ENCODE measurements at regions not wholly inside any gene's neighbourhood (a gene's known extent, or its start where the extent isn't known, plus 50 kb on each side); places are given as distances from the start of the nearest gene placed in this dataset.

- in situ Hi-C loops (cut with HindIII; ENCODE audit: low sequenced_read_pairs) = no loop called here
Measured at GRCh38 chr6:140576004-140576555, 1201.6 kb upstream of the CITED2 start.

- in situ Hi-C loops (cut with HindIII; ENCODE audit: low sequenced_read_pairs) = no loop called here
Measured at GRCh38 chr6:140572867-140573266, 1198.4 kb upstream of the CITED2 start.

DNA sequence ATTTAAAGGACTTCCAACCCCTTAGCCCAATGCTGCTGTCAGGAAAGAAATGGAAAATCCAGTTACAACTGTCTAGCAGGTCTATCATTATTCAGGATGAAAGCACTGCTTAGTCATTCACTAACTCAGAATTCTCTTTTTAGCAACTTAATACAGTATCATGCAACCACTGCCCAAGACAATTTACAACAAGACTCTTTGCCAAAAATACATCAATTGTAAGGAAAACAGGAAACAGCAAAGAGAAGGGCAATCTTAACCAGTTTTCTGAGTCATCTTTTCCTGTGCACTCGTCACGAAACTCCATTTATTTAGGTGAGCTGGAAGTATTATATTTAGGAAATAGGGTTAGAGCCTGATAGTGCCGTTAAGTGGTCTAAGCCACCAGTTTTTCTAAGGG, 1197.7 kb upstream of the CITED2 start:
- in situ Hi-C loops (cut with HindIII; ENCODE audit: low sequenced_read_pairs) = no loop called here

DNA sequence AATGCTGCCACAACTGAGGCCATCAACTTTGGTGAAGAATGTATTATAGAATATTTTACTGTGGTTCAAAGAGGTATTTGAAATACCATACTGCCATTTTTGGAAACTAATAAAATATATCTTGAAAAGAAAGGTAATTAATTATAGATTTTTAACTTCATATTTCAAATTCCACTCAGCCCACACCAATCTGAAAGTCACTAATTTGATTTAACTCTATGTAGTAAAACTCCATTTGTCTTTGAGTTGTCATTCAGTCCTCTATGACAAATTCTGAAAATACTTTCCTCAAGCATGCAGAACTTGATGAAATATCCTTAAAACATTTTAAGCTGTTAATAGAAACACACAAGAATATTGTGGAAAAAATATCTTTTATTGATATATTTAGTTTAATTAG, 1196.7 kb upstream of the CITED2 start:
- in situ Hi-C loops (cut with HindIII; ENCODE audit: low sequenced_read_pairs) = no loop called here

GRCh38 chr6:140567466-140567865, 1193.0 kb upstream of the CITED2 start:
- in situ Hi-C loops (cut with HindIII; ENCODE audit: low sequenced_read_pairs) = no loop called here

- in situ Hi-C loops (cut with HindIII; ENCODE audit: low sequenced_read_pairs) = no loop called here
Measured at GRCh38 chr6:140566781-140567277, 1192.4 kb upstream of the CITED2 start.

DNA sequence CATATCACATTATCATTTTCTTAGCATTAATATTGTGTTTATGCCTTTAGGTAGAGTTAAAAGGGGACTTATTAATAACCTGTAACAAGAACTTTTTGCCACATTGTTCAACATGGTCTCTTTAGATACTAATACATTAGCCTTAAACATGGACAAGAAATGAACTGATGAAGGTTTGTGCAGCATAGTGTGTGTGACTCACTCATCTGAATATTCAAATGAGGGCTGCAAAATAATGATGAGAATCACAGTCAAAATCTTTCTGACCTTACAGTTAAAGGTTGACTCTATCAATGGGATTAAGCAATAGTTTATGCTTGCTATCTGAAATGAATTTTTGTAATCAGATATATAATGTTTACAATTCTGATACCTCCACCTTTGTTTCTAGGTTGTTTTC, 1189.3 kb upstream of the CITED2 start:
- in situ Hi-C loops (cut with HindIII; ENCODE audit: low sequenced_read_pairs) = no loop called here

GRCh38 chr6:140561701-140562100, 1187.3 kb upstream of the CITED2 start:
- in situ Hi-C loops (cut with HindIII; ENCODE audit: low sequenced_read_pairs) = no loop called here

- in situ Hi-C loops (cut with HindIII; ENCODE audit: low sequenced_read_pairs) = no loop called here
Measured at GRCh38 chr6:140560671-140561070, 1186.2 kb upstream of the CITED2 start.

GRCh38 chr6:140559458-140559857, 1185.0 kb upstream of the CITED2 start:
- in situ Hi-C loops (cut with HindIII; ENCODE audit: low sequenced_read_pairs) = no loop called here

DNA sequence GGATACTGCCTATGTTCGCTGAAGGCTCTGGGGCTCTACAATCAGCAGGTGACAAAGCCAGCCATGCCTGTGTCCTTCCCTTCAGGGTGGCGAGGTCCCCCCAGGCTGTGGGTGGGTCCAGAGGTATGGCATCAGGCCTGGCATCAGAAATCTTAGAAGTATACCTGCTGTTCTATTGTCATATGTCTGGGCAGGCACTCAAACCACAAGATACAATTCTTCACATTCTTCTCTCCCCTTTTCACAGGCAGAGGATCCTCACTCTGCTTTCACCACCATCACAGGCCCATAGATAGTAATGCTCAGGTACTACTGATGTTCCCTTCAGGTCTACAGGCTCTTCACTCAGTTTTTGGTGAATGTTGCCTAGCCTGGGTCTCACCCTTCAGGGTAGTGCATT, 1180.0 kb upstream of the CITED2 start:
- in situ Hi-C loops (cut with HindIII; ENCODE audit: low sequenced_read_pairs) = no loop called here

- in situ Hi-C loops (cut with HindIII; ENCODE audit: low sequenced_read_pairs) = no loop called here
Measured at GRCh38 chr6:140548366-140548765, 1173.9 kb upstream of the CITED2 start.

GRCh38 chr6:140546640-140547039, 1172.2 kb upstream of the CITED2 start:
- in situ Hi-C loops (cut with HindIII; ENCODE audit: low sequenced_read_pairs) = no loop called here

- in situ Hi-C loops (cut with HindIII; ENCODE audit: low sequenced_read_pairs) = no loop called here
Measured at GRCh38 chr6:140544431-140544830, 1170.0 kb upstream of the CITED2 start.

DNA sequence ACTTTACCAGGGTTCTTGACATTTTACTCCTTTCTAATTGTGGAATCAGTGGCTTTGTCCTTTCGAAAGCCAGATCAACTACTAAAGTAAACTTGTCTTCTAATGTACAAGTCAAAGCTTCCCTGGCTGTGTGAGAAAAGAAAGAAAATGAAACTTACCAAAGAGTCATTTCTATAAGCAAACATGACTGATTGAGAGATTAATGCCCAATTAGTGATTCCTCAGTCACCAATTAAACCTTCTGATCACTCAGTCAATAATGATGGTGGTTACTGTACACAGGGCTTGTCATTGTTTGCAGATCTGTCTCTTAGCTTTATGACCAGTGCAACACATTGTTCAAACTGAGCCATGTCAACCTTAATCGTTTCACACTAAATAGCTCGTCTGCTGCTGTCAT, 1168.4 kb upstream of the CITED2 start:
- in situ Hi-C loops (cut with HindIII; ENCODE audit: low sequenced_read_pairs) = no loop called here

DNA sequence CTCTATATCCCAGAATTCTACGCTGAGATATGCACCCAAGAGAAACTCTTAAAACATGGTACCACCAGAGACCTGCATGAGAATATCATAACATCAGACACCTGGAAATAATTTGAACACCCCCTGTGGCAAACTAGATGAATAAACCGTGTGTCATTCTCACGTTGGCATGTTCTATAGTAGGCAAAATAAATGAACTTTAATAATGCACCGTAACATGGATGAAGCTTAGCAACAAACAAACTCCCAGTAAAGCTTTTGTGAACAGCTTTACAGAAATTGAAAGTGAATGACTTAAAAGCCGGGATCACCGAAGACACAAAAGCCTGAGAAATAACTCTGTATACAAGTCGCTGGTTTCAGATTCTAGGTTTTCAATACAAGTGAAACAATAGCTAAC, 1166.8 kb upstream of the CITED2 start:
- in situ Hi-C loops (cut with HindIII; ENCODE audit: low sequenced_read_pairs) = no loop called here

DNA sequence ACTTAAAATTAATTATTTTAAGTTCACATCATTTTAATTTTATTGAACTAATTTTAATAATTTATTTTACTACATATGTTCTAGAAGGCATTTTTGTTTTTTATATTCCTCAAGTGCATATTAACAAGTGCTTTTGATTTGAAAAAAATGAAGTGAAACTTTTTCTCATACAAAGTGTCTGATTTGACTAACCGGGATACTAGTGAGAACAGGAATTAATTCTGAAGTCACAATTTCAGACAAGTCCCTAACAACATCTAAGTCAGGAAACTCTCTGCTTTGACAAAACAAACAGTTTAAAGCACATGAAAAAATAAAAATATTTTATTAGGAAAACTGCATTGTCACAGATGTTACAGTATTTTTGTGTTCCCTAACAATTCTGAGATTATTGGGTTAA, 1166.3 kb upstream of the CITED2 start:
- in situ Hi-C loops (cut with HindIII; ENCODE audit: low sequenced_read_pairs) = no loop called here

DNA sequence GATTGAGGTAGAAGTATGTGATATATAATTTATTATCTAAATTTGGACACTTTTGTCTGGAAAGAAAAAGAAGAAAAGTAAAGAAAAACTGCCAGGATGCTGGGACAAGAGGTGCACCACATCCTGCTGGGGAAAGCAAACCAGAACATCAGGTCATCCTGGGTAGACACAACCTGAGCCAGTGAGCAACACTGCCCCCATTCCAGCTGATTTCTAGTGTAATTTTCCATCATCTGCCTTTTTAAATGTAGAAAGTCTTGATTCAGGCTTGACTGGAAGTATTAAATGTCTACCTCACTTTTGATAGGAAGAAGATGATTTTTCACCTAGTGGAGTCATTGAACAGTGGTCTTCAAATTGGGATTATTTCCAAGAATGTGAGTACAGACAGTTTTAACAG, 1164.5 kb upstream of the CITED2 start:
- in situ Hi-C loops (cut with HindIII; ENCODE audit: low sequenced_read_pairs) = no loop called here

DNA sequence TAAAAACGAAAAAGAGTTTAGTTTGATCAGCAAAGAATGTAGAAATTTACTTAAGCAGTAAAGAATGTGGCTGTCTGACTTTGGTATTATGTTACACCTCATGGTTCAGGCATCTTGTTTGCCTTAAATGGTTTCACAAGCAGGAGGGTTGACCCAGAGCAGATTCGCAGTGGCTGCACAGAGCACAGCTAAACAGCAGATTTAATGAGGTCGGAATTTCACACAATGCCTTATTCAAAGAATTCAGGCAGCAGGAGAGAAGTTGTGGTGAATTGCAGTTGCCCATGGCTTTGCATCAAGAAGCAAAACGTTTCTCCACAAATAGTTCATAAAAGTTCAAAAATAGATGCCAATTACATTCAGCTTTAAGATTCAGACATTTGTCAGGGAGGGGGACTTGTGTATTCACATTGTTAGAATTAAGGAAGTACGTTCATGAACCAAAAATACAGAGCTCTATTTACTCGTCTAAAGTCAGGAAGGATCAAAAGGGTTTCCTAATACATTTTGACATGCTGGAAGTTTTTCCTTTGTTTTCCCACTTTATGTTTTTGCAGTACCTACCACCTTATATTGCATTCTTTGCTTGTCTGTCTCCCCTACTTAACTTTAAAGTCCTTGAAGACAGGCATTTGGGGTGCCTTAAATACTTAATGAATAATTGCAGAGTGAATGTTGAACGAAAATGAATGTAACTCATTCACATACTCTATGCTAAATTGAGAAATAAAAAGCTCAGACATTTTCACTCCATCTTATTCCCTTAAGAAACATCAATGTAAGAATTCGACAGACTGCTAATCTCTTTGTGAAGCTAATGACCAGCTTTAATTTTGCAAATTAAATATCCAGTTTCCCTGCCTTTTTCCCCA, 1163.6 kb upstream of the CITED2 start:
- in situ Hi-C loops (cut with HindIII; ENCODE audit: low sequenced_read_pairs) = no loop called here

DNA sequence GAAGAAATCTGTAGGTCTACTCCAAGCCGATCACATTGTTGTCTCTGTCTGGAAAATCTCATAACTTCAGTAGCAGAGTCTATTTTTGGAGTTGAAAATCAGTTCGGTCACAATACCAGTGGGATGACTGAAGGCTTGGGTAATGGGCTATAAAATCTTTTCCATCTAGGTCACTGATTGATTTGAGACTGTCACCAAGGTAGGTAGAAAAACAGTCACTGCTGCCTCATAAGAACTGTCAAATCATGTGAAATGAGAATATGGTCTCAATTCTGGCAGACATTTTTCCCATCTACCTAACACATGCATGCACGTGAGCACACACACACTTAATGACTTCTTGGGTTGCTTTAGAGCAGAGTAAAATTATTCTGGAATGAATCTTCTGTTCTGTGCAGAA, 1162.8 kb upstream of the CITED2 start:
- in situ Hi-C loops (cut with HindIII; ENCODE audit: low sequenced_read_pairs) = no loop called here

DNA sequence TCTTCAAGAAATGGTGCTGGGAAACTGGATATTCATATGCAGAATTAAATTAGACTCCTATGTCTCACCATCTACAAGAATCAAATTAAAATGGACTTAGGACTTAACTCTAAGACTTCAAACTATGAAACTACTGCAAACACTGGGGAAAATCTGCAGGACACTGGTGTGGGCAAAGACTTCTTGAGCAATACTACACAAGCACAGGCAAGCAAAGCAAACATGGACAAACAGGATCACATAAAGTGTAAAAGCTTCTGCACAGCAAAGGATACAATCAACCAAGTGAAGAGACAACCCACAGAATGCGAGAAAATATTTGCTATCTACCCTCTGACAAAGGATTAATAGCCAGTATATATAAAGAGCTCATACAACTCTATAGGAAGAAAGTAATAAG, 1161.1 kb upstream of the CITED2 start:
- in situ Hi-C loops (cut with HindIII; ENCODE audit: low sequenced_read_pairs) = no loop called here

- in situ Hi-C loops (cut with HindIII; ENCODE audit: low sequenced_read_pairs) = no loop called here
Measured at GRCh38 chr6:140533526-140533925, 1159.1 kb upstream of the CITED2 start.

Data from DLD1 (cell line).